Tibial nerve (tissue), 4 donors: ENCODE measurements at regions not wholly inside any gene's neighbourhood (a gene's known extent, or its start where the extent isn't known, plus 50 kb on each side); places are given as distances from the start of the nearest gene placed in this dataset.

Experiments used
- DNase-seq, 2 donors: peaks; one replicate each; pipeline ENCODE4 v3.0.0-alpha.2; 2019; ENCODE audit warnings: low spot score in 2 of 2
- H3K27ac ChIP-seq, 4 donors: fragments of 200-600 bp; sonication (generic) in 3 of 4; one replicate each; pipeline ENCODE4 v1.5.1; 2017 to 2019; ENCODE audit warnings: mild to moderate bottlenecking in 1 of 4
- H3K27me3 ChIP-seq, 2 donors: fragments of 200-600 bp; sonication (generic) in 1 of 2; one replicate each; pipeline versions ENCODE4 v1.5.1 to v1.6.0; 2017 to 2019
- H3K36me3 ChIP-seq, 3 donors: fragments of 200-600 bp; sonication (generic); one replicate each; pipeline ENCODE4 v1.5.1; 2018 to 2019
- H3K4me1 ChIP-seq, 4 donors: fragments of 200-600 bp; sonication (generic) in 3 of 4; one replicate each; pipeline ENCODE4 v1.5.1; 2017 to 2019
- H3K4me3 ChIP-seq, 4 donors: fragments of 200-600 bp; sonication (generic) in 3 of 4; one replicate each; pipeline ENCODE4 v1.5.1; 2017 to 2019; ENCODE audit warnings: mild to moderate bottlenecking in 1 of 4, moderate library complexity in 1 of 4
- H3K9me3 ChIP-seq, 4 donors: fragments of 200-600 bp; sonication (generic) in 3 of 4; one replicate each; pipeline ENCODE4 v1.5.1; 2017 to 2019
- EP300 ChIP-seq, 2 donors: sonication (generic); formaldehyde crosslinking; IDR thresholded peaks; one replicate each; pipeline ENCODE4 v1.6.1; 2017; ENCODE audit warnings: antibody characterized with exemption in 2 of 2, mild to moderate bottlenecking in 1 of 2
- POLR2A ChIP-seq, 2 donors: fragments of 450-650 bp; IDR thresholded peaks; one replicate each; pipeline ENCODE4 v1.6.1; 2017; ENCODE audit warnings: antibody characterized with exemption in 2 of 2, mild to moderate bottlenecking in 2 of 2, moderate library complexity in 2 of 2
- WGBS, 2 donors: methylation state at CpG; one replicate each; pipeline ENCODE4 v1.1.5; 2018; 5-methylcytosine and 5-hydroxymethylcytosine counted together
- TF ChIP-seq, protein P1 (sequence below), 5 experiments: fragments of 200-600 bp in 3 of 5; fragments of 450-650 bp in 2 of 5; sonication (generic) in 3 of 5; IDR thresholded peaks; one replicate each; pipeline ENCODE4 v1.5.1; 2016 to 2019; ENCODE audit warnings: antibody characterized with exemption in 5 of 5, mild to moderate bottlenecking in 3 of 5, moderate library complexity in 2 of 5

DNA sequence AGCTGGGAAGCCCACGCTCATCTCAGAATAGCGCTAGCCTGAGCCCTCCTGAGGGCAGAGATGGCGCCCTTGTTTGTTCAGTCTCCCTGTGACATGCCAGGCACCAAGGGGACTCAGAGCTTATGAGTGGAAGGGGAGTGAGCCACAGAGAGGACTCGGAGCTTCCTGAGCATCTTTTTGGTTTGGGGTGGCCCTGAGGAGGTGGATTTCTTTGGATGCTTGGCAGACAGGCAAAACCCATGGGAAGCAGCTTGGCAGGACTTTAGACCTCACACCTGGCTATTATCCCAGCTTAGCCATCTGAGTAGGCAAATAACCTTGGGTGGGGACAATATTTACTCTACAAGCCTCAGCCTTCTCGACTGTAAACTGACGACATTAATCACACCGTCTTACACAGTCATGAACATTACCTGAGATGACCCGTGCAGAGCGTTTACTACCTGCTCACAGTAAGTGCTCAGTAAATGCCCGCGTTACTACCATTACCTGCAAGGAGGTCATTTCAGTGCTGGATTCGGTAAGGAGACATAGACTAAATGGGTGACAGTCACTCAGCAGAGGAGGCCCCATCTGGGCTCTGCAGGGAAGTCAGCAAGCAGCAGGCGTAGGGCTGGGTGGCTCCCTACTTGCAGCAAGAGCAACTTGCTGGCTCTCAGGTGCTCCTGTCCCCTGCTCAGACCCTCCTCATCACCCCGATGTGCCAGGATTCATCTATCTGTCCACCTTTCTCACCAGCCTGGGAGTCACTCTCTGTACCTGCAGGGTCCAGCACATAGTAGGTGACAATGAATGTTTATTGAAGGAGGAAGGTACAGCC is 54.9 kb downstream of the KLHDC7A start:
- no peaks in the 10 kb centered on the region for H3K4me1 ChIP-seq
- no peaks in the 10 kb centered on the region for H3K9me3 ChIP-seq
- 78% methylated on average over 14 of the region's 14 CpGs for WGBS, 2 donors
- no peak overlapping the region for H3K27ac ChIP-seq
- no peaks in the 10 kb centered on the region for H3K36me3 ChIP-seq
- H3K27me3 ChIP-seq = no peaks in the 10 kb centered on the region
- DNase-seq = no peak
- H3K4me3 ChIP-seq = no peak overlapping the region
- TF ChIP-seq EP300 (IDR thresholded peaks at IDR 0.05) (no peak), POLR2A (IDR thresholded peaks at IDR 0.05) (no peak)
- TF ChIP-seq, protein P1, sequence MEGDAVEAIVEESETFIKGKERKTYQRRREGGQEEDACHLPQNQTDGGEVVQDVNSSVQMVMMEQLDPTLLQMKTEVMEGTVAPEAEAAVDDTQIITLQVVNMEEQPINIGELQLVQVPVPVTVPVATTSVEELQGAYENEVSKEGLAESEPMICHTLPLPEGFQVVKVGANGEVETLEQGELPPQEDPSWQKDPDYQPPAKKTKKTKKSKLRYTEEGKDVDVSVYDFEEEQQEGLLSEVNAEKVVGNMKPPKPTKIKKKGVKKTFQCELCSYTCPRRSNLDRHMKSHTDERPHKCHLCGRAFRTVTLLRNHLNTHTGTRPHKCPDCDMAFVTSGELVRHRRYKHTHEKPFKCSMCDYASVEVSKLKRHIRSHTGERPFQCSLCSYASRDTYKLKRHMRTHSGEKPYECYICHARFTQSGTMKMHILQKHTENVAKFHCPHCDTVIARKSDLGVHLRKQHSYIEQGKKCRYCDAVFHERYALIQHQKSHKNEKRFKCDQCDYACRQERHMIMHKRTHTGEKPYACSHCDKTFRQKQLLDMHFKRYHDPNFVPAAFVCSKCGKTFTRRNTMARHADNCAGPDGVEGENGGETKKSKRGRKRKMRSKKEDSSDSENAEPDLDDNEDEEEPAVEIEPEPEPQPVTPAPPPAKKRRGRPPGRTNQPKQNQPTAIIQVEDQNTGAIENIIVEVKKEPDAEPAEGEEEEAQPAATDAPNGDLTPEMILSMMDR (IDR thresholded peaks at IDR 0.05) = no peak

DNA sequence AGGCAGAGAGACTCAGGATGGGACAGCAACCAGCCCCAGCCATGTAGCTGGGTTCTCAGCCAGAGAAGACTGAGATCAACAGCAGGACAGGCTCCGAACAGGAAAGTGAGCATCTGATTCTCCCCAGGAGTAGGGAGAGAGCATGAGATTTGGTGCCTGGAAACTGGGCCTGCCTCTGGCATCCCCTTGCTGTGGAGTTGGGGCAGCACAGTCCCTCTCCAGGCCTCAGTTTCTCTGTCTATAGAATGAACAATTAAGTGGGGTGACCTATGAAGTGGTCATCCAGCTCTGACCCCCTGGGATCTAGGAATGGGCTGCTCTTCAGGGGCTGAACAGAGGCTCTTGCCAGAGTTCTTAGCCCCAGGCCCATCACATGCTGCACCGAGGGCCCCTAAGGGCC is 55.6 kb downstream of the KLHDC7A start:
- Histone ChIP-seq H3K4me1 (no peaks in the 10 kb centered on the region), H3K36me3 (no peaks in the 10 kb centered on the region), H3K9me3 (no peaks in the 10 kb centered on the region), H3K27ac (no peak overlapping the region), H3K4me3 (no peak overlapping the region), H3K27me3 (no peaks in the 10 kb centered on the region)
- TF ChIP-seq, protein P1 (IDR thresholded peaks at IDR 0.05) = no peak
- no peak for TF ChIP-seq EP300 (IDR thresholded peaks at IDR 0.05)
- TF ChIP-seq POLR2A (IDR thresholded peaks at IDR 0.05) = no peak
- DNase-seq = no peak
- WGBS, 2 donors = 75 to 86% methylated on average over 2 of the region's 2 CpGs

DNA sequence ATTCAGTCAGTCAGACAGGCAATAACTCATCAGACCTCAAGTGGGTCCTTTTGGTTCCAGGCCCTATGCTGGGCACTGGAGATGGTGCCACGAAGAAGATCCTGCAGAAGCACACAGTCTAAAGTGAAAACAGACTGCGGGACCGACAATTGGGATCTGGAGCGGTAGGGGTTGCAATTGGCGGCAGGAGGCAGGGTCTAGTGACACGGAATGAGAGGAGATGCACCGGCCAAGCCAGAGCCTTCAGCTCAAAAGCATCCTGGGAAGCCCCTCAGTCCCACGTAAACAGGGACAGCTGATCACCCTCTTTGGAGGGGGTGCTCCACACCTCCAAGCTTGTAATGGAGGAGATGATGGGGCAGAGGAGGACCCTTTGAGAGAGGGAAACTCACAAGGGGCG is 56.2 kb downstream of the KLHDC7A start:
- Histone ChIP-seq H3K27ac (no peak overlapping the region), H3K9me3 (no peaks in the 10 kb centered on the region), H3K27me3 (no peaks in the 10 kb centered on the region), H3K4me3 (no peak overlapping the region), H3K4me1 (no peaks in the 10 kb centered on the region), H3K36me3 (no peaks in the 10 kb centered on the region)
- DNase-seq = no peak
- 82 to 83% methylated on average over 9 of the region's 9 CpGs for WGBS, 2 donors
- TF ChIP-seq EP300 (IDR thresholded peaks at IDR 0.05) (no peak), POLR2A (IDR thresholded peaks at IDR 0.05) (no peak)
- TF ChIP-seq, protein P1 (IDR thresholded peaks at IDR 0.05) = no peak

DNA sequence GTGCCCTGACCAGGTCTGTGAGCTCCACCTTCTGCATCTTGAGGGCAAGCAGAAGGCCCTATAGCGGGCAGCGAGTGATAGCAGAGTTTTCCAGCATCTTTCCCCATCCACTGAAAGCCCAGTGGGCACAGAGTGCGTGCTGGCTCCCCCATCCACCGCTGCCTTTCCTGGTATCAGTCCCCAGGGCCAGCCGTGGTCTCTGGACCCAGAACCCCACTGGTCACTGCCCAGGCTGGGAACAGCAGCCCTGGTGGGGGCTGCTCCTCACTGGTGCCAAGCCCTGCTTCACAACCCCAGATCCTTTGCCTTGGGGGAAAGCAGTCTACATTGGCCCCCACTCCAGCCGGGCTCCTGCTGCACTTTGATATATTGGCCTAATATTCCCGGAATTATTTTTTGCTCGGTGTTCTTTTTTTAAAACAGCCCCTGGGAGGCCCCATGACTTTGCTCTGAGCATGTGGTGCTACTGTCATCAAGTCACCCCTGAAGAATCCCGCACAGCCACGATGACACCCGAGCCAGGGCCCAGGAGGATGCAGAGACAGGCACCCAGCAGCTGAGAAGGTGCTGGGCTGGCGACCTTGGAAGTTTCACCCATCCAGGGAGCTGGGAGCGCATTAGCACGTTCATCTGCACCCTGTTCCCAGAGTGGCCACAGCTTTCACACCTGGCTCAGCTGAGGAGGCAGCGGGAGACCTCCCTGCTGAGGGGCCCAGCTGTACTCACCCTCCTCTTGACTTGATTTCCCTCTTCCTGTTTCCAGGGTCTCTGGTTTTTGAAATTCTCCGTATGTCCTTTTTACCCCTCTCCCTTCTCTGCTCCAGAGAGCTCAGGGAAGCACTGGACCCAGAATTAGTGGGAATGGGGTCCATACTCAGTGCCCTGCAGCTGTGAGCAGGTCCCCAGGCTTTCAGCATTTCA is 56.9 kb downstream of the KLHDC7A start:
- TF ChIP-seq EP300 (IDR thresholded peaks at IDR 0.05) = no peak
- no peak for TF ChIP-seq POLR2A (IDR thresholded peaks at IDR 0.05)
- TF ChIP-seq, protein P1 (IDR thresholded peaks at IDR 0.05) = no peak
- Histone ChIP-seq H3K4me3 (no peak overlapping the region), H3K27ac (no peak overlapping the region), H3K27me3 (peaks cover 0 to 2% of the 10 kb centered on the region in 2 donors), H3K36me3 (no peaks in the 10 kb centered on the region), H3K4me1 (no peaks in the 10 kb centered on the region), H3K9me3 (no peaks in the 10 kb centered on the region)
- 78 to 84% methylated on average over 13 to 15 of the region's 16 CpGs for WGBS, 2 donors
- DNase-seq = no peak

DNA sequence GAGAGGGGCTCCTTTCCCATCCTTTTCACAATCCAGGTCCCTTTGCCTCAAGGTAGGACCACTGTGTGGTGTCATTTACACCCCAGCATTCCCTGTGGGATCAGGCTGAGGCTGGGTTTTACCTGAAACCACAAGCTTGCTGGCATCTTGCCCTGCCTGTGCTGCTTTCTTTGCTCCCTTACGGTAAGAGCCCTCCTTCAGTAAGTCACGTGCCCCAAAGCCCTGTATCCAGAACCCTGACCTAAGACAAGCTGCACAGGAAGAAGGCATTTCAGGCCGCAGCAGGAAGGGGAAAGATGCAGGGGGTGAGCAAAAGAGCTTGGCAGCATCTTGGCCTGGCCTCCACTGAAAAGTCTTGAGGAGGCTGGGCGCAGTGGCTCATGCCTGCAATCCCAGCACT is 58.4 kb downstream of the KLHDC7A start:
- no peak for DNase-seq
- H3K9me3 ChIP-seq = peaks cover 0 to 11% (median 0%) of the 10 kb centered on the region in 4 donors
- H3K27me3 ChIP-seq = peaks cover 0 to 12% of the 10 kb centered on the region in 2 donors
- no peak overlapping the region for H3K4me3 ChIP-seq
- H3K27ac ChIP-seq = no peak overlapping the region
- 62 to 70% methylated on average over 4 of the region's 4 CpGs for WGBS, 2 donors
- H3K4me1 ChIP-seq = no peaks in the 10 kb centered on the region
- TF ChIP-seq EP300 (IDR thresholded peaks at IDR 0.05) (no peak), POLR2A (IDR thresholded peaks at IDR 0.05) (no peak)
- TF ChIP-seq, protein P1 (IDR thresholded peaks at IDR 0.05) = no peak
- no peaks in the 10 kb centered on the region for H3K36me3 ChIP-seq
